H1 (cell line): ENCODE measurements at regions not wholly inside any gene's neighbourhood (a gene's known extent, or its start where the extent isn't known, plus 50 kb on each side); places are given as distances from the start of the nearest gene placed in this dataset.

Source experiments
- ASH2L ChIP-seq: fragments of 200-600, 300-600 bp; sonication (generic); IDR thresholded peaks from one replicate; pipeline ENCODE4 v1.7.1; 2017; ENCODE audit warnings: low read length
- HDAC2 ChIP-seq, 2 experiments: fragments of 300-600 bp in 1 of 2; sonication (generic) in 1 of 2; IDR thresholded peaks; 2 replicates each; pipeline ENCODE4 v1.6.1; 2011 to 2012; ENCODE audit warnings: low read depth in 2 of 2, low read length in 2 of 2, mild to moderate bottlenecking in 2 of 2, moderate library complexity in 2 of 2, borderline replicate concordance in 1 of 2, inconsistent platforms in 1 of 2
- POU5F1 ChIP-seq: IDR thresholded peaks from 2 replicates; pipeline ENCODE4 v1.6.1; 2011; ENCODE audit warnings: low read depth, mild to moderate bottlenecking, low read length, moderate library complexity
- YY1 ChIP-seq: IDR thresholded peaks from 2 replicates; pipeline ENCODE4 v1.6.1; 2011; ENCODE audit warnings: low read depth, mild to moderate bottlenecking, low read length
- TF ChIP-seq, protein P1 (sequence below): IDR thresholded peaks from 2 replicates; pipeline ENCODE4 v1.6.1; 2011; ENCODE audit warnings: low read depth, mild to moderate bottlenecking, low read length; ENCODE audit not compliant: insufficient read depth

DNA sequence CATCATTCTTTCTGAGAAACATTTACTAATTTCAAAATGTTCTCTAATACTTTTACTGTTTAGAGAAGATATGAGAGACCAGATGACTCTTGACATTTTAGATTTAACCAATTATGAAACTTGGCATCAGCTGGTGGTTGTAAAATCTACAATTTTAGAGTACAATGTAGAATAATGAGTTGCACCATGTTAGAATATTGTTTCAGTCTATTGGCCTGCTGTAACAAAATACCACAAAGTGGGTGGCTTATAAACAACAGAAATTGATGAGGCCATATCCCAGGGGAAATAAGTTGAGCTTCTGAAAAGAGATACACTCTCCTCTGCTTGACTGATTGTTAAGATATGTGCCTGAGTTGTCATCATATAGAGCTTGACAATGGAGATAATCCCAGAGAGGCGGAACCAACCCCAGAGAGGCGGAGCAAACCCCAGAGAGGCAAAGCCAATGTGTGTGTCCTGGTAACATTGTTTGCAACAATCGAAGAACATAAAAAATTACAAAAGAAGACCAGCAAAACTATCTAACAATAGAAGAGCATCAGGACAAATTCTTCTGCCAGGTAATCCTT is 373.0 kb upstream of the SLITRK1 start (continued):
- TF ChIP-seq HDAC2 (IDR thresholded peaks at IDR 0.05; ENCODE audit: borderline replicate concordance in 1 of 2, low read depth in 2 of 2, low read length in 2 of 2): no peak
- no peak for TF ChIP-seq YY1
- TF ChIP-seq POU5F1: no peak
- TF ChIP-seq, protein P1, sequence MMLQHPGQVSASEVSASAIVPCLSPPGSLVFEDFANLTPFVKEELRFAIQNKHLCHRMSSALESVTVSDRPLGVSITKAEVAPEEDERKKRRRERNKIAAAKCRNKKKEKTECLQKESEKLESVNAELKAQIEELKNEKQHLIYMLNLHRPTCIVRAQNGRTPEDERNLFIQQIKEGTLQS: no peak
- no peak for TF ChIP-seq ASH2L
